ENCODE measurements at regions not wholly inside any gene's neighbourhood (a gene's known extent, or its start where the extent isn't known, plus 50 kb on each side); places are given as distances from the start of the nearest gene placed in this dataset.

DNA sequence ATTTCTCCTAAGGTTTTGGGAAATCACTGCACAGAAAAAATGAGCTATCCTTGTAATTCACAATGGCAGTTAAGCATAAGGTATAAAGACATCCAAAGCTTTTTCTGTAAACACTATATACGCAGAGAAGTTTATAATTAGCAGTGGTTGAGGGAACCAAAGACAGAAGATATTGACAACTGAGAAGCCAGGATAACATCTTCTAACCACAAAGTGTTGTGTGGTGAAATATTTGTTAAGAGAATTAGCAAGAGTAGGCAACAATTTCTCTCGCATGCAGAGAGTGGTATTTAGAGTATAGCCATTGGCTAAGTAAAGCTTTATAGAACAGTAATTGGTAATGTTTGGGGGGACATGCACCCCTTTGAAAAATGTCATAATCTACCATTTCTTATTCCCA, 123.7 kb upstream of the USP15 start:
- TF ChIP-seq POLR2A (IDR thresholded peaks at IDR 0.05), result no peak
- TF ChIP-seq, protein P1, sequence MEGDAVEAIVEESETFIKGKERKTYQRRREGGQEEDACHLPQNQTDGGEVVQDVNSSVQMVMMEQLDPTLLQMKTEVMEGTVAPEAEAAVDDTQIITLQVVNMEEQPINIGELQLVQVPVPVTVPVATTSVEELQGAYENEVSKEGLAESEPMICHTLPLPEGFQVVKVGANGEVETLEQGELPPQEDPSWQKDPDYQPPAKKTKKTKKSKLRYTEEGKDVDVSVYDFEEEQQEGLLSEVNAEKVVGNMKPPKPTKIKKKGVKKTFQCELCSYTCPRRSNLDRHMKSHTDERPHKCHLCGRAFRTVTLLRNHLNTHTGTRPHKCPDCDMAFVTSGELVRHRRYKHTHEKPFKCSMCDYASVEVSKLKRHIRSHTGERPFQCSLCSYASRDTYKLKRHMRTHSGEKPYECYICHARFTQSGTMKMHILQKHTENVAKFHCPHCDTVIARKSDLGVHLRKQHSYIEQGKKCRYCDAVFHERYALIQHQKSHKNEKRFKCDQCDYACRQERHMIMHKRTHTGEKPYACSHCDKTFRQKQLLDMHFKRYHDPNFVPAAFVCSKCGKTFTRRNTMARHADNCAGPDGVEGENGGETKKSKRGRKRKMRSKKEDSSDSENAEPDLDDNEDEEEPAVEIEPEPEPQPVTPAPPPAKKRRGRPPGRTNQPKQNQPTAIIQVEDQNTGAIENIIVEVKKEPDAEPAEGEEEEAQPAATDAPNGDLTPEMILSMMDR (IDR thresholded peaks at IDR 0.05), result no peak

All from right lobe of liver (tissue), 4 donors.